Ammon's horn (tissue), 1 donor: ENCODE measurements at regions not wholly inside any gene's neighbourhood (a gene's known extent, or its start where the extent isn't known, plus 50 kb on each side); places are given as distances from the start of the nearest gene placed in this dataset.

Source experiments
- DNase-seq: peaks from one replicate; pipeline ENCODE4 v3.0.0-alpha.2; 2016; ENCODE audit warnings: low spot score

- DNase-seq: no peak
Measured at GRCh38 chr6:104614394-104614793, 245.3 kb downstream of the HACE1 start.

DNA sequence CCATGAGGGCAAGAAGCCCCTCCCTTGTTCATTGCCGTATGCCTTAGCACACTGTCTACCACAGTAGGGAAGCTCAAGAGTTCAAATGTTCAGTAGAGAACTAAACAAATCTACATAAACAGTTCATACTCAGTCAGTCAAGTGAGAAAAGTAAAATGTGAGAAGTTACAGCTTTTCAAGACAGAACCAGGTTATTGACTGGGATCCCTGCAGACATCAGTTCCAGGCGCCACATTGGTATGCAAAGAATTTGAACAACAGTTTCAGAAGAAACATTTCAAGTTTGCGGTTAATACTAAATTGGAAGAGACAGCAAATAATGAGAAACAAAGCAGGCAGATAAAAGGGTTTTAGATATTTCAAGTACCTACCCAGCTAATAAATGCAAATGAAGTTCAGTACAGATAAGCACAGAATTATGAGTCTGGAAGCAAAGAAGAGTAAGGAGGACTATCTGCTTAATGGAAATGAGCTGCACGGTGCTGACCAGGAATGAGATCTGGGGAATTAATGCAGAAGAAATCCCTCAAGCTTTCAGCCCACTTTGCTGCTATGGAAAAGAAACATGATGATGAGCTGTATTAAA is 246.2 kb downstream of the HACE1 start:
- no peak for DNase-seq

DNA sequence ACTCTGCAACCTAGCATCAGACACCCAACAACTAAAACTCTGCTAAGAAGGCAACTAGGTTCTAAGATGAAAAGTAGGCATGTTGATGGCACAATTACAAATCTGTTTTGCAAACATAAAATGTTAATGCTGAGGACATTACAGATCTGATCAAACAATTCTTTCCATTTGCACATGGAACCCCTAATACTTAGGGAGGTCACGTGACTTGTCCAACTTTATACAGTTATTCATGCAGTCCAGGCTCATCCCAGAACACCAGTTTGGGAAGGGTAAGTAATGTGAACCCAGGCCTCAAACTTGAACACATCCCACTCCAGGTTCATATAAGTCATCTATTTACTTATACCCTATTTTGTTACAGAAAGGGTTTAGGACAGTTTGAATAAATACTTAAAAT is 247.2 kb downstream of the HACE1 start:
- DNase-seq: no peak

- DNase-seq: no peak
Measured at GRCh38 chr6:104608101-104608500, 251.6 kb downstream of the HACE1 start.

- no peak for DNase-seq
Measured at GRCh38 chr6:104607501-104607900, 252.2 kb downstream of the HACE1 start.

DNA sequence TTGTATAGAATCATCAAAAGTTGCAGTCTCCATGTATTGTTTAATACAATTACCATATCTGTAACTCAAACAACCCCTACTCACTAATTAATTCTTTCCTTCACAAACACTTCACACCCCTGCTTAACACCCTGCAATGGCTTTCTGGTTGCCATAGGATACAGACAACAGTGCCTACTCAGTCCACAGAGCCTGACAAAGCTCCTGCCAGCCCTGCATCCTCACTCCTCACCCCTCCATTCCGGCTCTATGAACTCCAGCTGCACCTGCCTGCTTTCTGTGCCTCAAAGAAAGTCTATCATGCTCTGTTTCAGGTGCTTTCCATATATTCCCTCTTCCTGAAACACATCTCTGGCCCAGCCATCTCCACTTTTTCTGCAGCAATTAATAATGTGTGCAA is 253.4 kb downstream of the HACE1 start:
- DNase-seq: peak; percentile 47

- no peak for DNase-seq
Measured at GRCh38 chr6:104604685-104605084, 255.0 kb downstream of the HACE1 start.

GRCh38 chr6:104603108-104603745 is 256.5 kb downstream of the HACE1 start:
- no peak for DNase-seq

DNA sequence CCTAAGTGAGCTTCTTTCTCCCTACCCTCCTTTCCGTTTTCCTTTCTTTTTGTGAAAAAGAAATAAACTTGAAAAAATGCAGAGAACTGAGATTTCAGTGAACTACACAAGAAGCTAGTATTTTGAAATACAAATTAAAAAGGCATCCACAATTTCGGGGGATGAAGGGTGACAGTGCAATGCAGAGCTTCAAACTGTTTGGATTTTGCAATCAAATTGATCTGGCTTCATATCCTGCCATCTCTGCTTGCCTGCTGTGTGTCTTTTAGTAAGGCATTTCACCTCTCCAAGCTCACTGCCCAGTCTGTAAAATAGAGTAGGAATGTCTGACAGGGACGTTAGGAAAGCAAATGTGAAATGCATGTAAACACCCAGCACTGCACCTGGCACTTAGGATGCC is 258.0 kb downstream of the HACE1 start:
- DNase-seq: no peak

- no peak for DNase-seq
Measured at GRCh38 chr6:104601131-104601651, 258.5 kb downstream of the HACE1 start.

DNA sequence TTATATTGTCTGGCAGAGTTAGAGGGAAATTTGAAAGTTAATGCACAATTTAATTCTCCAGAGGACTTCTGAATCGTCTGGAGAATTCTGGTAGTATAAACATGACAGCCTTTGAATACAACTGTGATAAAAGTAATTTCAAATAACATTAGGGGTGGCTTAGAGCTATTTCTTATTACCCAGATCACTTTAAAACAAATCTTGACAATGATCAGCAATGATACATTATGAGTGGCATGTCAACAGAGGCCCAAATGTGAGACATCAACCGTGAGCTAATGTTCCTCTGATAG is 259.1 kb downstream of the HACE1 start:
- no peak for DNase-seq

- DNase-seq: no peak
Measured at GRCh38 chr6:104599821-104600638, 259.7 kb downstream of the HACE1 start.

GRCh38 chr6:104597541-104598050 is 262.1 kb downstream of the HACE1 start:
- DNase-seq: no peak

DNA sequence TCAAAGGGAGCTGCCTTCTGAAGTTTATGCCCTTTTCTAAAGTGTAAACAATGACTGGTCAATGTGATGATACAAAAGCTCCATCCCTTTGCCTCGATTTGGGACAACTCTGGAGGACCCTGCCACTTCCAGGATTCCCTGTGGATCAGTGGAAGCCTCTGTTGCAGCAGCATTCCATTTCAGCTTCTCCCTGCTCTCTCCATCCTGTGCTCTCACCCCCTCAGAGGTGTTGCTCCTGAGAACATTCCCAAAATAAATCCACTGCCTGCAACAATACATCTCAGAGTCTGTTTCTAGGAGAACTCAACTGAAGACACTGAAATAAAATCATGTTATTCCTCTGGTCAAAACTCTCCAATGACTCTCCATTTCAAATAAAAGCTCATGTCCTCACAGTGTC is 263.6 kb downstream of the HACE1 start:
- no peak for DNase-seq

GRCh38 chr6:104595311-104595820 is 264.4 kb downstream of the HACE1 start:
- no peak for DNase-seq

GRCh38 chr6:104591573-104592334 is 268.0 kb downstream of the HACE1 start:
- no peak for DNase-seq

DNA sequence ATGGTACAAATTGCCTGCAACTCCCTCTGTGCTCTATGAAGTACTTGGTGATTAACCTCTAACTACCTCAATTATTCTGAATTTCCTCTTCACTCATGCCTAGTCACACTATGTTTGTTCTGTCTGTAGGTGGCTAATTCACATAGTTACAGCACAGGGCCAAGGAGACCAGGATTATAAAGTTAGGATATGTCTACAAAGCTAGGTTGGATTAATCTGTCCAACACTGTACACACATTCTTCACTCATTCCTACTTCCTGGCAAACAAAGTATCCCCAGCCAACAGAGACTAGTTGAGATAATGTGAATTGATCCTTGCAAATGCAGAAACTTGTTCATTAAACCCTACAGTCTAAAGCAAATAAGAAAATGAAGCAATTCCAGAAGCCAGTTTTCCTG is 269.8 kb downstream of the HACE1 start:
- no peak for DNase-seq

- no peak for DNase-seq
Measured at GRCh38 chr6:104585646-104586045, 274.1 kb downstream of the HACE1 start.

- DNase-seq: no peak
Measured at GRCh38 chr6:104580452-104580851, 279.3 kb downstream of the HACE1 start.

- no peak for DNase-seq
Measured at GRCh38 chr6:104579310-104579863, 280.3 kb downstream of the HACE1 start.

DNA sequence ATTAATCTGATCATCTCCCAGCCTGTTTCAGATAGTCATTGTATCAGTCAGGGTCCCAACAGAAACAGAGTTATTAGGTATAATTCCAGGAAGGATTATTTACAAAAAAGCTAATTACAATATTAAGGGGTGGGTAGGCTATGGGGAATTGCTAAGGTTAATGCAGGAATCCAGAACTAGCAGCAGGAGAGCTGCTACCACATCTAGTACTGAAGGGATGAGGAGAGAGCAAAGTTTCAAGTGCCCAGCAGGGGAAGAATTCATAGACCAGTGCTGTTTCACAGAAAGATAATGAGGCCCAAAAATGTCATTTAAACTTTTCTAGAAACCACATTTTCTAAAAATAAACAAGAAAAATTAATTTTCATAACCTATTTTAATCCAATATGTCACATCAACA is 284.2 kb downstream of the HACE1 start:
- no peak for DNase-seq
